ENCODE measurements at regions not wholly inside any gene's neighbourhood (a gene's known extent, or its start where the extent isn't known, plus 50 kb on each side); places are given as distances from the start of the nearest gene placed in this dataset.

DNA sequence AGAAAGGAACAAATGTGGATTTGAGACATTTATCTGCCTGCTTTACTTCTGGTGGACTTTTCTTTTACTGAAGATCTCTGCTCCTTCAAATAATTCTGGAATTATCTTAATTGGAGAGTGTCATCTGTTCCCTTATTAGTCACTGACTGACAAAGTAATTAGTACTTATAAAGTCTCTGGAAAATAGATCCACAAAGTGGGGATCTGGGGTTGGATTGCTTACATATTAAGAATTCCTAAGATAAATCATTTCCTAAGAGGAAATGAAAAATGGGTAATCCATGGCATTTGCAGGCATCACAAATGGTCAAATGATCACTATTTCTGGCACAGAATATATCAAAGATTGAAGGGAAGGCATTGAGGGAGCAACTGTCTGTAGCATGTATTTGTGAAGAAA, 137.4 kb upstream of the SLITRK5 start:
- no peak overlapping the region for H3K27ac ChIP-seq
- no peaks in the 10 kb centered on the region for H3K36me3 ChIP-seq
- DNase-seq (ENCODE audit: low read depth in 1 of 2, low spot score in 1 of 2): no peak
- TF ChIP-seq, protein P1, sequence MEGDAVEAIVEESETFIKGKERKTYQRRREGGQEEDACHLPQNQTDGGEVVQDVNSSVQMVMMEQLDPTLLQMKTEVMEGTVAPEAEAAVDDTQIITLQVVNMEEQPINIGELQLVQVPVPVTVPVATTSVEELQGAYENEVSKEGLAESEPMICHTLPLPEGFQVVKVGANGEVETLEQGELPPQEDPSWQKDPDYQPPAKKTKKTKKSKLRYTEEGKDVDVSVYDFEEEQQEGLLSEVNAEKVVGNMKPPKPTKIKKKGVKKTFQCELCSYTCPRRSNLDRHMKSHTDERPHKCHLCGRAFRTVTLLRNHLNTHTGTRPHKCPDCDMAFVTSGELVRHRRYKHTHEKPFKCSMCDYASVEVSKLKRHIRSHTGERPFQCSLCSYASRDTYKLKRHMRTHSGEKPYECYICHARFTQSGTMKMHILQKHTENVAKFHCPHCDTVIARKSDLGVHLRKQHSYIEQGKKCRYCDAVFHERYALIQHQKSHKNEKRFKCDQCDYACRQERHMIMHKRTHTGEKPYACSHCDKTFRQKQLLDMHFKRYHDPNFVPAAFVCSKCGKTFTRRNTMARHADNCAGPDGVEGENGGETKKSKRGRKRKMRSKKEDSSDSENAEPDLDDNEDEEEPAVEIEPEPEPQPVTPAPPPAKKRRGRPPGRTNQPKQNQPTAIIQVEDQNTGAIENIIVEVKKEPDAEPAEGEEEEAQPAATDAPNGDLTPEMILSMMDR (IDR thresholded peaks at IDR 0.05; ENCODE audit: low read depth, low read length): no peak
- H3K4me3 ChIP-seq: no peak overlapping the region
- H3K4me1 ChIP-seq (ENCODE audit: low read depth): no peaks in the 10 kb centered on the region
- H3K27me3 ChIP-seq: no peaks in the 10 kb centered on the region
- no peaks in the 10 kb centered on the region for H3K9me3 ChIP-seq (ENCODE audit: low read depth)

DNA sequence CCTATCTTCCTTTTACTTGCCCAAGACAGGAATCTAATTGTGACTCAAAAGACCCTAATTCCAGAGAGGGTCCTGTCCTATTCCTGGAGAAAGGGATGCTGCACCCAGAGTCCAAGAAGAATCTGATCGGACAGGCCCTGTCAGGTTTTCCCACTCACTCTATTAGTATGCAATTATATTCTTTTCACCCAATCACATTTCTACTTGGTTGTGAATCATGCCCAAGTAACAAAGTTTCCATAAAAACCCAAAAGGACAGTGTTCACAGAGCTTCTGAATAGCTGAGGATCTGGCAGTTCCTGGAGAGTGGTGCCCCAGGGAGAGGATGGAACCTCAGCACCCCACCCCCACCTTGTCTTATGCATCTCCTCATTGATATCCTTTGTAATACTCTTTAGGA, 135.3 kb upstream of the SLITRK5 start:
- TF ChIP-seq, protein P1 (IDR thresholded peaks at IDR 0.05; ENCODE audit: low read depth, low read length): no peak
- H3K27ac ChIP-seq: no peak overlapping the region
- no peaks in the 10 kb centered on the region for H3K9me3 ChIP-seq (ENCODE audit: low read depth)
- no peaks in the 10 kb centered on the region for H3K4me1 ChIP-seq (ENCODE audit: low read depth)
- no peak for DNase-seq (ENCODE audit: low read depth in 1 of 2, low spot score in 1 of 2)
- H3K27me3 ChIP-seq: no peaks in the 10 kb centered on the region
- no peak overlapping the region for H3K4me3 ChIP-seq
- no peaks in the 10 kb centered on the region for H3K36me3 ChIP-seq

DNA sequence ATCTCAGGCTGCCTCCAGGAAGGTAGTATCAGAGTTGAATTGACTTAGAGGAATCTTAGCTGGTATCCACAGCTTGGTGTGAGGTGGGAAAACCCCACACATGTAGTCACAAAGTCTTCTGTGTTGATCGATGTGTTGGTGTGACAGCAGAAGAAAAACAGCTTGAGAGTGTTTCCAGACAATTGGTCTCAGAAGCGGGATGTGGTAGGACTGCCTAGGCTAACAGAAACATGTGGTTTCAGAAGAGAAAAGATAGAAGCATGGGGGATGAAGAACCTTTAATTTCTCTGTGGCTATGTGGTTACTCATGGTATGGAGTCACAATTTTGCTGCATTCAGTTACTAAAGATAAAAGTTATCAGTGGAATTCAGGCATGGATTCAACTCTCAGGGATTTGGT, 134.7 kb upstream of the SLITRK5 start:
- no peak for DNase-seq (ENCODE audit: low read depth in 1 of 2, low spot score in 1 of 2)
- Histone ChIP-seq H3K36me3 (no peaks in the 10 kb centered on the region), H3K9me3 (ENCODE audit: low read depth) (no peaks in the 10 kb centered on the region), H3K27ac (no peak overlapping the region), H3K4me3 (no peak overlapping the region), H3K27me3 (no peaks in the 10 kb centered on the region), H3K4me1 (ENCODE audit: low read depth) (no peaks in the 10 kb centered on the region)
- TF ChIP-seq, protein P1 (IDR thresholded peaks at IDR 0.05; ENCODE audit: low read depth, low read length): no peak

DNA sequence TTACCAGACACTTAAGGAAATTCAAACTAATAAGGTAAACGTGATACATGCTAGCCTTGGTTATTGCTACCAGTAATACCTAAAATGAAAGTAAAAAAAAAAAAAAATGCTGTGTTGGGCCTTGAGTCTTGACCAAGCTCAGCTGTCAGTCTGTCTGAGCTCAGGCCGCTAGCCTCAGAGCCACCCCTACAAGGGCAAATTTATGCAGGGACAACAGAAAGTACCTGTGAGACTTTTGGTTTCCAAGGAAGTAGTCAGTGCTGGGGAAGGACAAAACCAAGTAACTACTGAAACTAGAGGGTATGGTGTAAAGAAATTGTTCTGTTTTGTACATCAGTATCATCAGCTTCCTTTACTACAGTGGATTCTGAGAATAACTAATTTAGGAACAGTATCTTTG, 134.3 kb upstream of the SLITRK5 start:
- Histone ChIP-seq H3K9me3 (ENCODE audit: low read depth) (no peaks in the 10 kb centered on the region), H3K27me3 (no peaks in the 10 kb centered on the region), H3K4me3 (no peak overlapping the region), H3K4me1 (ENCODE audit: low read depth) (no peaks in the 10 kb centered on the region), H3K27ac (no peak overlapping the region), H3K36me3 (no peaks in the 10 kb centered on the region)
- TF ChIP-seq, protein P1 (IDR thresholded peaks at IDR 0.05; ENCODE audit: low read depth, low read length): no peak
- no peak for DNase-seq (ENCODE audit: low read depth in 1 of 2, low spot score in 1 of 2)

DNA sequence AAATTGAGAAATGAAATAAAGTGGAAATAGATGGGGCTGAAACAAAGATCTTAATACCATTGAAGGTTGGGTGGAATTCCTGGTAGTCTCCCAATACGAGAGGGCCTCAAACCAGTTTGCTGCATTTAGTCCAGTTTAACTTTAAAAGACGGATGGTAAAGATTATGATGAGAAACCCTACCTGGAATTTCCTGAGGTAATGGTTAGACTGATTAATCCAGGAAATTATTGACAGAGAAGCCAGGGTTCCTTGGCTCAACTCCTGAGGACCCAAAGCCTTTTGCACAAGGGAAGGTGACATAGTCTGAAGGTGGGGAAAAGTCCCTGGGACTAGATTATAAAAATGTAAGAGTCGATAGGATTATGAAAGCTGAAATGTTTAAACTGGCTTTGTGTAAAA, 133.2 kb upstream of the SLITRK5 start:
- H3K36me3 ChIP-seq: no peaks in the 10 kb centered on the region
- H3K27ac ChIP-seq: no peak overlapping the region
- H3K27me3 ChIP-seq: no peaks in the 10 kb centered on the region
- no peaks in the 10 kb centered on the region for H3K9me3 ChIP-seq (ENCODE audit: low read depth)
- H3K4me1 ChIP-seq (ENCODE audit: low read depth): no peaks in the 10 kb centered on the region
- H3K4me3 ChIP-seq: no peak overlapping the region
- TF ChIP-seq, protein P1 (IDR thresholded peaks at IDR 0.05; ENCODE audit: low read depth, low read length): no peak
- DNase-seq (ENCODE audit: low read depth in 1 of 2, low spot score in 1 of 2): no peak

Data from cardiac muscle cell (in vitro differentiated cells and primary cell).